GM12878 (cell line): ENCODE measurements at regions not wholly inside any gene's neighbourhood (a gene's known extent, or its start where the extent isn't known, plus 50 kb on each side); places are given as distances from the start of the nearest gene placed in this dataset.

ENCODE experiments used
- ATAC-seq: fragments of 200-7000 bp; cut with Tn5 transposase; 3 replicates; pipeline ENCODE4 v1.9.1; 2020; ENCODE audit warnings: mild to moderate bottlenecking, moderate library complexity
- BruUV-seq: library from RNA; stranded (reverse); fragments of 400-500 nt; replicated peaks from 2 replicates; lab custom pipeline; 2021; lab: Mats Ljungman, UMichigan
- CTCF ChIA-PET: fragments of 300-600 bp; sonication (Branson Sonifier 250); formaldehyde crosslinking; extraction: SDS; loops from one replicate; lab custom pipeline; 2021; ENCODE audit warnings: inconsistent platforms; lab: Yijun Ruan, JAX
- POLR2A ChIA-PET: fragments of 350-600 bp; formaldehyde crosslinking; extraction: SDS; loops from one replicate; lab custom pipeline; 2021; ENCODE audit warnings: inconsistent platforms; lab: Charles Lee
- RAD21 ChIA-PET: fragments of 300-600 bp; sonication (Branson Sonifier 250); formaldehyde crosslinking; loops from one replicate; lab custom pipeline; 2023; ENCODE audit warnings: antibody characterized with exemption; ENCODE audit not compliant: unreplicated experiment; lab: Charles Lee
- SMC1A ChIA-PET: fragments of 300-600 bp; sonication (Branson Sonifier 250); formaldehyde crosslinking; loops from one replicate; lab custom pipeline; 2023; ENCODE audit not compliant: unreplicated experiment, uncharacterized antibody; lab: Charles Lee
- DNase-seq: peaks from one replicate; pipeline ENCODE4 v3.0.0-alpha.2; 2011; ENCODE audit warnings: low read depth, low spot score
- FAIRE-seq: peaks from 3 replicates; lab custom pipeline; 2011; peaks lifted over from hg19 to GRCh38; lab: Jason Lieb, UNC
- H2AFZ ChIP-seq: 2 replicates; pipeline ENCODE4 v1.6.0; 2011; ENCODE audit warnings: low read depth, low read length, control low read depth; ENCODE audit not compliant: control insufficient read depth
- H3K27ac ChIP-seq: 2 replicates; pipeline ENCODE4 v1.5.1; 2011; ENCODE audit warnings: control low read depth; ENCODE audit not compliant: control insufficient read depth, insufficient read depth
- H3K27me3 ChIP-seq, 2 experiments: replicated peaks in 1 of 2; 2 replicates each; pipeline versions ENCODE4 v1.6.0 to v1.6.1; 2011; ENCODE audit warnings: low read length in 1 of 2; ENCODE audit not compliant: control insufficient read depth in 2 of 2, insufficient read depth in 2 of 2
- H3K36me3 ChIP-seq, 2 experiments: 2 replicates each; pipeline ENCODE4 v1.5.1; 2011; ENCODE audit warnings: low read length in 1 of 2; ENCODE audit not compliant: control insufficient read depth in 2 of 2, insufficient read depth in 2 of 2
- H3K4me1 ChIP-seq: 2 replicates; pipeline ENCODE4 v1.6.1; 2011; ENCODE audit warnings: mild to moderate bottlenecking, low read length, moderate library complexity, mixed read lengths; ENCODE audit not compliant: control insufficient read depth, insufficient read depth
- H3K4me2 ChIP-seq: 2 replicates; pipeline ENCODE4 v1.6.0; 2011; ENCODE audit warnings: control low read depth; ENCODE audit not compliant: control insufficient read depth, insufficient read depth
- H3K4me3 ChIP-seq: fragments of 200-600 bp; sonication (generic); 2 replicates; pipeline ENCODE4 v1.5.1; 2016
- H3K79me2 ChIP-seq: 2 replicates; pipeline ENCODE4 v1.6.0; 2011; ENCODE audit warnings: low read length; ENCODE audit not compliant: control insufficient read depth, insufficient read depth
- H3K9ac ChIP-seq: 2 replicates; pipeline ENCODE4 v1.8.0; 2011; ENCODE audit warnings: low read length, control low read depth, mixed read lengths; ENCODE audit not compliant: control insufficient read depth, insufficient read depth
- H3K9me3 ChIP-seq: replicated peaks from 3 replicates; pipeline ENCODE4 v1.5.1; 2011; ENCODE audit warnings: mild to moderate bottlenecking, low read length; ENCODE audit not compliant: control insufficient read depth, insufficient read depth
- H4K20me1 ChIP-seq: 2 replicates; pipeline ENCODE4 v1.6.0; 2011; ENCODE audit not compliant: control insufficient read depth, insufficient read depth
- HDAC2 ChIP-seq: fragments of 200-600 bp; sonication (generic); IDR thresholded peaks from 2 replicates; pipeline ENCODE4 v1.6.1; 2017
- JUNB ChIP-seq: IDR thresholded peaks from 2 replicates; pipeline ENCODE4 v1.6.1; 2016; ENCODE audit warnings: antibody characterized with exemption, mild to moderate bottlenecking
- MEF2A ChIP-seq: IDR thresholded peaks from 2 replicates; pipeline ENCODE4 v1.6.1; 2011; ENCODE audit warnings: low read depth, mild to moderate bottlenecking, low read length, moderate library complexity; ENCODE audit not compliant: insufficient read depth
- PAX8 ChIP-seq: fragments of 450-650 bp; IDR thresholded peaks from 2 replicates; pipeline ENCODE4 v1.6.1; 2017; ENCODE audit warnings: mild to moderate bottlenecking, moderate library complexity
- SIN3A ChIP-seq: IDR thresholded peaks from 2 replicates; pipeline ENCODE4 v1.6.1; 2012; ENCODE audit warnings: low read depth, low read length, improper control_type of control experiment
- SKIL ChIP-seq: fragments of 450-650 bp; IDR thresholded peaks from 2 replicates; pipeline ENCODE4 v1.6.1; 2017; ENCODE audit warnings: mild to moderate bottlenecking, low read depth, inconsistent platforms; ENCODE audit not compliant: poor library complexity, severe bottlenecking
- SREBF2 ChIP-seq: IDR thresholded peaks from 2 replicates; pipeline ENCODE4 v1.6.1; 2012; ENCODE audit warnings: mild to moderate bottlenecking, low read length
- SUZ12 ChIP-seq: fragments of 200-600 bp; sonication (generic); IDR thresholded peaks from one replicate; pipeline ENCODE4 v1.6.1; 2018; ENCODE audit warnings: antibody characterized with exemption, mild to moderate bottlenecking; ENCODE audit not compliant: unreplicated experiment
- TARDBP ChIP-seq: IDR thresholded peaks from 2 replicates; pipeline ENCODE4 v1.6.1; 2016; ENCODE audit warnings: borderline replicate concordance
- ZNF622 ChIP-seq: fragments of 450-650 bp; IDR thresholded peaks from 2 replicates; pipeline ENCODE4 v1.6.1; 2017; ENCODE audit warnings: mild to moderate bottlenecking, inconsistent platforms
- ZNF687 ChIP-seq: fragments of 450-650 bp; IDR thresholded peaks from 2 replicates; pipeline ENCODE4 v1.6.1; 2017; ENCODE audit warnings: mild to moderate bottlenecking, moderate library complexity
- WGBS: methylation state at CpG from one replicate; pipeline ENCODE4 v1.1.6; 2016; ENCODE audit warnings: low lambda C conversion rate; ENCODE audit not compliant: insufficient replicate concordance, insufficient coverage; ENCODE audit errors: missing lambda C conversion rate; 5-methylcytosine and 5-hydroxymethylcytosine counted together
- in situ Hi-C: fragments of 300-500 bp; cut with MboI; formaldehyde crosslinking; loops from 9 replicates; pipeline ENCODE4 v1.14.3; 2018; ENCODE audit warnings: mixed read lengths
- intact Hi-C: fragments of 100-400 bp; cut with micrococcal nuclease; formaldehyde crosslinking; loops from one replicate; pipeline ENCODE4 v1.14.2; 2022; ENCODE audit not compliant: unreplicated experiment

- RAD21 ChIA-PET, result no interaction called here
- SMC1A ChIA-PET, result interaction anchor here (0.9 kb wide), 1 partner anchor 14 kb away, joined by 3 read pairs; no protein-coding TSS in a partner anchor
- intact Hi-C loops, result no loop called here
- TF ChIP-seq ZNF687, result no peak
- TF ChIP-seq TARDBP, result no peak
- no peak for TF ChIP-seq SREBF2
- no peak for TF ChIP-seq SIN3A
- TF ChIP-seq, all 136 proteins: peak for 0
- Histone ChIP-seq H3K4me2 (no peak overlapping the region), H3K4me3 (no peak overlapping the region), H3K36me3 (no peaks in the 10 kb centered on the region), H3K4me1 (no peaks in the 10 kb centered on the region), H3K9ac (no peak overlapping the region), H3K27ac (no peak overlapping the region), H3K27me3 (no peaks in the 10 kb centered on the region), H4K20me1 (no peaks in the 10 kb centered on the region), H2AFZ (no peak overlapping the region), H3K9me3 (no peaks in the 10 kb centered on the region), H3K79me2 (no peaks in the 10 kb centered on the region)
- ChIA-PET CTCF (no interaction called here), POLR2A (no interaction called here)
- ATAC-seq (no peak), FAIRE-seq (no peak), DNase-seq (no peak)
- BruUV-seq, result no TSS peak
- in situ Hi-C loops, result no loop called here
- 0% methylated on average over 2 of the region's 2 CpGs for WGBS
These were observed 472.8 kb downstream of the PSAT1 start for GRCh38 chr9:78769690-78770089.

- no peak overlapping the region for H3K9ac ChIP-seq
- no peak for TF ChIP-seq PAX8
- no peak for TF ChIP-seq SUZ12
- no peak for TF ChIP-seq SKIL
- no peak for TF ChIP-seq HDAC2
- no peak for TF ChIP-seq ZNF622
- TF ChIP-seq MEF2A, result no peak
- no peak for TF ChIP-seq JUNB
These were observed 478.3 kb downstream of the PSAT1 start for GRCh38 chr9:78775211-78775610.

More at GRCh38 chr9:78775211-78775610, 478.3 kb downstream of the PSAT1 start:
- RAD21 ChIA-PET, result no interaction called here
- Histone ChIP-seq H2AFZ (no peak overlapping the region), H3K79me2 (no peaks in the 10 kb centered on the region), H3K9me3 (no peaks in the 10 kb centered on the region), H3K36me3 (no peaks in the 10 kb centered on the region), H3K4me2 (no peak overlapping the region), H3K4me1 (no peaks in the 10 kb centered on the region), H3K27ac (no peak overlapping the region), H4K20me1 (no peaks in the 10 kb centered on the region), H3K4me3 (no peak overlapping the region), H3K27me3 (no peaks in the 10 kb centered on the region; a peak in 1 of 4 replicates)
- no peak for FAIRE-seq
- SMC1A ChIA-PET, result no interaction called here
- in situ Hi-C loops (no loop called here), intact Hi-C loops (no loop called here)
- CTCF ChIA-PET, result no interaction called here
- POLR2A ChIA-PET, result no interaction called here
- WGBS, result 35% methylated on average over 11 of the region's 11 CpGs
- BruUV-seq, result no TSS peak
- no peak for ATAC-seq
- no peak for DNase-seq
